Gastrocnemius medialis (tissue), 4 donors: ENCODE measurements at regions not wholly inside any gene's neighbourhood (a gene's known extent, or its start where the extent isn't known, plus 50 kb on each side); places are given as distances from the start of the nearest gene placed in this dataset.
"Not testable (repeated sequence)": the region's sequence is repeated elsewhere in the genome, so short reads cannot be mapped to it uniquely, and the experiment has no call there.

Experiments used
- ATAC-seq, 2 donors: fragments of 150-250 bp; one replicate each; pipeline ENCODE4 v1.9.1; 2016
- DNase-seq, 2 donors: peaks; one replicate each; pipeline ENCODE4 v3.0.0-alpha.2; 2019
- H3K27ac ChIP-seq, 4 donors: fragments of 200-600 bp; sonication (generic); 1 replicate in 1 of 4; 2 replicates in 3 of 4; pipeline ENCODE4 v1.5.1; 2016 to 2018; ENCODE audit warnings: mild to moderate bottlenecking in 2 of 4, moderate library complexity in 1 of 4
- H3K27me3 ChIP-seq, 3 donors: fragments of 200-600 bp; sonication (generic) in 2 of 3; 1 replicate in 1 of 3; 2 replicates in 2 of 3; pipeline versions ENCODE4 v1.5.1 to v1.6.0; 2016 to 2019; ENCODE audit warnings: mild to moderate bottlenecking in 1 of 3, moderate library complexity in 1 of 3
- H3K36me3 ChIP-seq, 2 donors: fragments of 200-600 bp; sonication (generic) in 1 of 2; one replicate each; pipeline ENCODE4 v1.5.1; 2017 to 2018
- H3K4me1 ChIP-seq, 2 donors: fragments of 200-600 bp; sonication (generic) in 1 of 2; one replicate each; pipeline ENCODE4 v1.5.1; 2016 to 2017; ENCODE audit warnings: mild to moderate bottlenecking in 2 of 2
- H3K4me3 ChIP-seq, 4 donors: fragments of 200-600 bp; sonication (generic) in 3 of 4; 1 replicate in 1 of 4; 2 replicates in 3 of 4; pipeline ENCODE4 v1.5.1; 2016 to 2019; ENCODE audit warnings: mild to moderate bottlenecking in 2 of 4
- H3K9me3 ChIP-seq, 3 donors: fragments of 200-600 bp; sonication (generic) in 2 of 3; 1 replicate in 1 of 3; 2 replicates in 2 of 3; pipeline ENCODE4 v1.5.1; 2016 to 2019
- POLR2A ChIP-seq, 2 donors: fragments of 450-650 bp; IDR thresholded peaks; one replicate each; pipeline ENCODE4 v1.6.1; 2017; ENCODE audit warnings: antibody characterized with exemption in 2 of 2, mild to moderate bottlenecking in 2 of 2, moderate library complexity in 2 of 2
- in situ Hi-C, 4 donors: fragments of 200-750 bp; cut with MboI; loops; one replicate each; pipeline versions ENCODE4 v1.15.0 to v1.8.0; 2017; ENCODE audit warnings: low sequenced_read_pairs in 4 of 4
- intact Hi-C: fragments of 100-400 bp; cut with DNase I; formaldehyde crosslinking; loops from one replicate; pipeline ENCODE4 v1.15.1; 2023; ENCODE audit warnings: low total_unique reads
- TF ChIP-seq, protein P1 (sequence below), 5 experiments: fragments of 450-650 bp in 3 of 5; fragments of 200-600 bp in 2 of 5; sonication (generic) in 2 of 5; IDR thresholded peaks in 4 of 5; conservative IDR thresholded peaks in 1 of 5; 1 replicate in 4 of 5; 2 replicates in 1 of 5; pipeline ENCODE4 v1.5.1; 2016 to 2019; ENCODE audit warnings: antibody characterized with exemption in 5 of 5, mild to moderate bottlenecking in 3 of 5, moderate library complexity in 3 of 5

- intact Hi-C loops (no loop called here), in situ Hi-C loops (no loop called here)
- no peak for DNase-seq
- Histone ChIP-seq H3K27me3 (no peaks in the 10 kb centered on the region), H3K36me3 (no peaks in the 10 kb centered on the region), H3K9me3 (no peaks in the 10 kb centered on the region), H3K4me1 (no peaks in the 10 kb centered on the region), H3K27ac (no peak overlapping the region), H3K4me3 (no peak overlapping the region)
- TF ChIP-seq POLR2A (IDR thresholded peaks at IDR 0.05), result no peak
- TF ChIP-seq, protein P1, sequence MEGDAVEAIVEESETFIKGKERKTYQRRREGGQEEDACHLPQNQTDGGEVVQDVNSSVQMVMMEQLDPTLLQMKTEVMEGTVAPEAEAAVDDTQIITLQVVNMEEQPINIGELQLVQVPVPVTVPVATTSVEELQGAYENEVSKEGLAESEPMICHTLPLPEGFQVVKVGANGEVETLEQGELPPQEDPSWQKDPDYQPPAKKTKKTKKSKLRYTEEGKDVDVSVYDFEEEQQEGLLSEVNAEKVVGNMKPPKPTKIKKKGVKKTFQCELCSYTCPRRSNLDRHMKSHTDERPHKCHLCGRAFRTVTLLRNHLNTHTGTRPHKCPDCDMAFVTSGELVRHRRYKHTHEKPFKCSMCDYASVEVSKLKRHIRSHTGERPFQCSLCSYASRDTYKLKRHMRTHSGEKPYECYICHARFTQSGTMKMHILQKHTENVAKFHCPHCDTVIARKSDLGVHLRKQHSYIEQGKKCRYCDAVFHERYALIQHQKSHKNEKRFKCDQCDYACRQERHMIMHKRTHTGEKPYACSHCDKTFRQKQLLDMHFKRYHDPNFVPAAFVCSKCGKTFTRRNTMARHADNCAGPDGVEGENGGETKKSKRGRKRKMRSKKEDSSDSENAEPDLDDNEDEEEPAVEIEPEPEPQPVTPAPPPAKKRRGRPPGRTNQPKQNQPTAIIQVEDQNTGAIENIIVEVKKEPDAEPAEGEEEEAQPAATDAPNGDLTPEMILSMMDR (IDR thresholded peaks at IDR 0.05 in 4 of 5, conservative IDR thresholded peaks at IDR 0.05 in 1 of 5), result no peak
- no peak for ATAC-seq
Measured at GRCh38 chr3:101134331-101134730, 141.1 kb upstream of the ABI3BP start.

GRCh38 chr3:101133652-101134051 is 140.4 kb upstream of the ABI3BP start:
- ATAC-seq (no peak), DNase-seq (no peak)
- intact Hi-C loops, result no loop called here
- no peak for TF ChIP-seq POLR2A (IDR thresholded peaks at IDR 0.05)
- TF ChIP-seq, protein P1 (IDR thresholded peaks at IDR 0.05 in 4 of 5, conservative IDR thresholded peaks at IDR 0.05 in 1 of 5), result no peak
- Histone ChIP-seq H3K27me3 (no peaks in the 10 kb centered on the region), H3K36me3 (no peaks in the 10 kb centered on the region), H3K9me3 (no peaks in the 10 kb centered on the region), H3K4me1 (no peaks in the 10 kb centered on the region), H3K27ac (no peak overlapping the region), H3K4me3 (no peak overlapping the region)
- in situ Hi-C loops, result no loop called here

DNA sequence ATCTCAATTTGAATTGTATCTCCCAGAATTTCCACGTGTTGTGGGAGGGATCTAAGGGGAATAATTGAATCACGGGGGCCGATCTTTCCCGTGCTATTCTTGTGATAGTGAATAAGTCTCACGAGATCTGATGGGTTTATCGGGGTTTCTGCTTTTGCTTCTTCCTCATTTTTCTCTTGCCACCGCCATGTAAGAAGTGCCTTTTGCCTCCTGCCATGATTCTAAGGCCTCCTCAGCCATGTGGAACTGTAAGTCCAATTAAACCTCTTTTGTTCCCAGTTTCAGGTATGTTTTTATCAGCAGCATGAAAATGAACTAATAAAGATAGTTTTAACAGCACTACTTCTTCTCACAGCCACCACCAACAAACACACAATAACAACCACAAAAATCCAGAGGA is 140.0 kb upstream of the ABI3BP start:
- H3K9me3 ChIP-seq, DNase-seq, H3K4me3 ChIP-seq, intact Hi-C loops, H3K36me3 ChIP-seq, ATAC-seq, H3K4me1 ChIP-seq, in situ Hi-C loops, H3K27ac ChIP-seq, H3K27me3 ChIP-seq: not testable (repeated sequence)

GRCh38 chr3:101131767-101132166 is 138.5 kb upstream of the ABI3BP start:
- intact Hi-C loops (no loop called here), in situ Hi-C loops (no loop called here)
- Histone ChIP-seq H3K9me3 (no peaks in the 10 kb centered on the region), H3K36me3 (no peaks in the 10 kb centered on the region), H3K27ac (no peak overlapping the region), H3K4me1 (no peaks in the 10 kb centered on the region), H3K27me3 (no peaks in the 10 kb centered on the region), H3K4me3 (no peak overlapping the region)
- TF ChIP-seq, protein P1 (IDR thresholded peaks at IDR 0.05 in 4 of 5, conservative IDR thresholded peaks at IDR 0.05 in 1 of 5), result no peak
- TF ChIP-seq POLR2A (IDR thresholded peaks at IDR 0.05), result no peak
- ATAC-seq, result no peak
- DNase-seq, result no peak

DNA sequence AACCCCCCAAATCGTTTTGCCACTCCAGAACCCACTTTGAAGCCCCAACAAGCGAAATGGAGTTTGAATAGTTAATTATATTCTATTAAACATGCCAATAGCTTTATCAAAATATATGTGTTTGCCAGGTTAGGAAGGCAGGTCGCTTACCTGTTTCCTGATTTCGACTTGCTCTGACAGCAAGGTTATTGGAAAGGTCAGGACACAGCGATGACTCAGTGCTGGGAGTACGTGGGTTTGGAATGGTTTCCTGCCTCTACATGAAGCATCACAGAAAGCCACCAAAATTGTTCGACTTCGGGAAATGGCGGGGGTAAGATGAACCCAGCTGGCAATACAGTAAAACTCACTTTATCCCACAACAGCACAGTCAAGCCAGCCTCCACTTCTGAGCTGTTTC is 135.6 kb upstream of the ABI3BP start:
- in situ Hi-C loops, result no loop called here
- TF ChIP-seq POLR2A (IDR thresholded peaks at IDR 0.05), result no peak
- TF ChIP-seq, protein P1 (IDR thresholded peaks at IDR 0.05 in 4 of 5, conservative IDR thresholded peaks at IDR 0.05 in 1 of 5), result no peak
- ATAC-seq (no peak), DNase-seq (no peak)
- no peaks in the 10 kb centered on the region for H3K4me1 ChIP-seq
- H3K4me3 ChIP-seq, result no peak overlapping the region
- intact Hi-C loops, result no loop called here
- H3K36me3 ChIP-seq, result no peaks in the 10 kb centered on the region
- H3K27me3 ChIP-seq, result no peaks in the 10 kb centered on the region
- H3K9me3 ChIP-seq, result no peaks in the 10 kb centered on the region
- no peak overlapping the region for H3K27ac ChIP-seq
